ENCODE measurements at regions not wholly inside any gene's neighbourhood (a gene's known extent, or its start where the extent isn't known, plus 50 kb on each side); places are given as distances from the start of the nearest gene placed in this dataset.

DNA sequence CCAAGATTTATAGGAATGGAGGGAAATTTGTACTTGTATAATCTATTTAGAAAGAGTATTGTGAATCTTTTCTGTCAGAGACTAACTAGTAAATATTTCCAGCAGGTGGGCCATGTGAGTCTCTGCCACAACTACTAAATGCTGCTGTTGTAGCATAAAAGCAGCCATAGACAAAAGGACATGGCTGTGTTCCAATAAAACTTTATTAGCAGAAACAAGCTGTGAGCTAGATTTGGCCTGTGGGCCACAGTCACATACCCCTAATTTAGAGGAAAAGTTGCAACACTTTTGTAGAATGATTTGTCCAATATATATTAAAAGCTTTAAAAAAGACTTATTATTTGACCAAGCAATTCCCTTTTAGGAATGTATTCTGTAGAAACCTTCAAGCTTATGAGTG is 207.2 kb downstream of the LMBRD1 start:
- H3K36me3 Mint-ChIP-seq (ENCODE audit: insufficient read depth, unreplicated experiment) = no peaks in the 10 kb centered on the region
- no peaks in the 10 kb centered on the region for H3K4me1 Mint-ChIP-seq (ENCODE audit: insufficient read depth, unreplicated experiment)
- H3K4me3 Mint-ChIP-seq (ENCODE audit: unreplicated experiment) = no peak overlapping the region
- H3K27ac Mint-ChIP-seq (ENCODE audit: low read depth, unreplicated experiment) = no peak overlapping the region
- no peak for DNase-seq (ENCODE audit: unreplicated experiment)
- ChIA-PET POLR2A (interaction anchor here (0.6 kb wide), 1 partner anchor 14 kb away, joined by 3 read pairs; no protein-coding TSS in a partner anchor), CTCF (no interaction called here)
- no peaks in the 10 kb centered on the region for H3K9me3 Mint-ChIP-seq (ENCODE audit: unreplicated experiment)
- BruUV-seq (replicated peaks) = no TSS peak
- intact Hi-C loops (cut with micrococcal nuclease) = no loop called here
- peaks cover 76% of the 10 kb centered on the region for H3K27me3 Mint-ChIP-seq (ENCODE audit: insufficient read depth, unreplicated experiment)
- TF ChIP-seq, protein P1, sequence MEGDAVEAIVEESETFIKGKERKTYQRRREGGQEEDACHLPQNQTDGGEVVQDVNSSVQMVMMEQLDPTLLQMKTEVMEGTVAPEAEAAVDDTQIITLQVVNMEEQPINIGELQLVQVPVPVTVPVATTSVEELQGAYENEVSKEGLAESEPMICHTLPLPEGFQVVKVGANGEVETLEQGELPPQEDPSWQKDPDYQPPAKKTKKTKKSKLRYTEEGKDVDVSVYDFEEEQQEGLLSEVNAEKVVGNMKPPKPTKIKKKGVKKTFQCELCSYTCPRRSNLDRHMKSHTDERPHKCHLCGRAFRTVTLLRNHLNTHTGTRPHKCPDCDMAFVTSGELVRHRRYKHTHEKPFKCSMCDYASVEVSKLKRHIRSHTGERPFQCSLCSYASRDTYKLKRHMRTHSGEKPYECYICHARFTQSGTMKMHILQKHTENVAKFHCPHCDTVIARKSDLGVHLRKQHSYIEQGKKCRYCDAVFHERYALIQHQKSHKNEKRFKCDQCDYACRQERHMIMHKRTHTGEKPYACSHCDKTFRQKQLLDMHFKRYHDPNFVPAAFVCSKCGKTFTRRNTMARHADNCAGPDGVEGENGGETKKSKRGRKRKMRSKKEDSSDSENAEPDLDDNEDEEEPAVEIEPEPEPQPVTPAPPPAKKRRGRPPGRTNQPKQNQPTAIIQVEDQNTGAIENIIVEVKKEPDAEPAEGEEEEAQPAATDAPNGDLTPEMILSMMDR (IDR thresholded peaks at IDR 0.05; ENCODE audit: unreplicated experiment) = no peak

DNA sequence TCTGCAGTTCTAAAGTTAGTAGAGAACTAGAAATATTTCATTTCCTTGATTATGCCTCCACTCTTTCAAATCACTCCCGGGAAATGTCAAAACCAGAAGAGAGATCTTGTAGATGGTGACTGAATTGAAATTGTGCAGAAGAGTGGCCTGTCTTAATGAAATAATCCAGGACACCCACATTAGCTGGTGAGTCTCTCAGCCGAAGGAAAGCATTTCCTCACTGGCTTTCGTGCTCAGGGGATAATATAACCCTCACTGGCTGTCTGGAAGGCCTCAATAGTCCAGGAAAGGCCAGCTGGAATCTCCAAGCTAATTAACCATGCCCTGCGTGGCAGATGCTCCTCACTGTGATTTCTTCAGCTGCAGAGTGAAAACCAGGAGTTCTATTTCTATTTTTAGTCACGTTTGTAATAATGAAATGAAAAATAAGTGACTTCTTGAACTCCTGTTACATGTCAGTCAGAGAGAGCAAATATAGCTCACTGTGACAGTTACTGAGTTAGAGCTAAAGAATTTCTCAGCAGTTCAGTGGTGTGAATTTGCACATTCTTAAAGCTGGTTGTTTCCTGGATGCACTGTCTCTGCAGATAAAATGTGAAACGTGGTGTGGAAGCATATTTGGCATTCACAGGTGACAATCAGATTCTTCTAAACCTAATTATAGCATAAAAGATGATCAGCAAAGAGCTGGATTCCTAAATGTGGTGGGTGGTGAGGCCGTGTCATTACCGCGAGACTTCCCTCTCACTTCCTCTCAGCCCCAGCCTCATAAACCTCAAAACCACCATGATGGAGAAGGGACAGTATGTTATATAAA is 211.7 kb downstream of the LMBRD1 start:
- intact Hi-C loops (cut with micrococcal nuclease) = no loop called here
- H3K4me3 Mint-ChIP-seq (ENCODE audit: unreplicated experiment) = no peak overlapping the region
- no peaks in the 10 kb centered on the region for H3K36me3 Mint-ChIP-seq (ENCODE audit: insufficient read depth, unreplicated experiment)
- BruUV-seq (replicated peaks) = no TSS peak
- ChIA-PET POLR2A (no interaction called here), CTCF (no interaction called here)
- no peak for DNase-seq (ENCODE audit: unreplicated experiment)
- H3K27me3 Mint-ChIP-seq (ENCODE audit: insufficient read depth, unreplicated experiment) = peaks cover 82% of the 10 kb centered on the region
- TF ChIP-seq, protein P1 (IDR thresholded peaks at IDR 0.05; ENCODE audit: unreplicated experiment) = no peak
- H3K27ac Mint-ChIP-seq (ENCODE audit: low read depth, unreplicated experiment) = no peak overlapping the region
- H3K4me1 Mint-ChIP-seq (ENCODE audit: insufficient read depth, unreplicated experiment) = no peaks in the 10 kb centered on the region
- no peaks in the 10 kb centered on the region for H3K9me3 Mint-ChIP-seq (ENCODE audit: unreplicated experiment)

DNA sequence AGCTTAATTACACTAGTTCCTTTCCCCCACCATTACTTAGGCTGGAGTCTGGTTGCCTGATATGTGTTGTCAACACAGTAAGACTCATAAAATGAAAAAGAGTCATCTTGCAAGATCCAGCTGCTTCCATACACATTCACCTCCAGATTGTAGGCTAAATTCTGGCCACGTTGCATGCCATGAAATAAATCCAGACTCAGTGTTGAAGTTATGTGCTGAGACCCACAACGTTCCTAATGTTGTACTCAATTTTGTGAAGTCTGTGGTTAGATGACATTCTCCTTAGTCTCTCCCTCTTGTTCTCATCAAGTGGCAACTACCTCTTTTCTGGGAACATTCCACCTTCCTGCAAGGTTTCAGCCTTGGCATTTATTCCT is 212.3 kb downstream of the LMBRD1 start:
- no peaks in the 10 kb centered on the region for H3K4me1 Mint-ChIP-seq (ENCODE audit: insufficient read depth, unreplicated experiment)
- POLR2A ChIA-PET = no interaction called here
- TF ChIP-seq, protein P1 (IDR thresholded peaks at IDR 0.05; ENCODE audit: unreplicated experiment) = no peak
- no peak for DNase-seq (ENCODE audit: unreplicated experiment)
- CTCF ChIA-PET = no interaction called here
- BruUV-seq (replicated peaks) = no TSS peak
- H3K27ac Mint-ChIP-seq (ENCODE audit: low read depth, unreplicated experiment) = no peak overlapping the region
- H3K27me3 Mint-ChIP-seq (ENCODE audit: insufficient read depth, unreplicated experiment) = peaks cover 84% of the 10 kb centered on the region
- H3K4me3 Mint-ChIP-seq (ENCODE audit: unreplicated experiment) = no peak overlapping the region
- no peaks in the 10 kb centered on the region for H3K36me3 Mint-ChIP-seq (ENCODE audit: insufficient read depth, unreplicated experiment)
- H3K9me3 Mint-ChIP-seq (ENCODE audit: unreplicated experiment) = no peaks in the 10 kb centered on the region
- intact Hi-C loops (cut with micrococcal nuclease) = no loop called here

DNA sequence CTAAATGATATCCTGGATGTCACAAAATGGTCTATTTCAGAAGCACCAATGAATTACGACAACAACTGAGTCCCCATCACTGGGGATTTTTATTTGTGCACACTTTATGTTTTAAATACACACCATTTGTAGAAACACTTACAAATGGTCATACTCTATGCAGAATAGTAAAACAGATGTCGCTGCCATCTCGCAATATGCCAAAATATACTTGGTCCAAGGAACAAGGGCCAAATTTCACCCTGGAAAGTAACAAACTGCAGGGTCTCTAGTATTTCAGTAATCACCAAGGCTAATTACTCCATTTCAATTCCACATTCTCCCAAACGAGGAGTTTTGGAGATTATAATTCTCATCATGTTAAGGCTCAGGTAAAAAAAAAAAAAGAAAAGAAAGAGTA is 215.2 kb downstream of the LMBRD1 start:
- Mint-ChIP-seq H3K4me3 (ENCODE audit: unreplicated experiment) (no peak overlapping the region), H3K36me3 (ENCODE audit: insufficient read depth, unreplicated experiment) (no peaks in the 10 kb centered on the region), H3K4me1 (ENCODE audit: insufficient read depth, unreplicated experiment) (no peaks in the 10 kb centered on the region), H3K27ac (ENCODE audit: low read depth, unreplicated experiment) (no peak overlapping the region), H3K27me3 (ENCODE audit: insufficient read depth, unreplicated experiment) (peaks cover 90% of the 10 kb centered on the region), H3K9me3 (ENCODE audit: unreplicated experiment) (no peaks in the 10 kb centered on the region)
- no peak for DNase-seq (ENCODE audit: unreplicated experiment)
- CTCF ChIA-PET = no interaction called here
- no TSS peak for BruUV-seq (replicated peaks)
- intact Hi-C loops (cut with micrococcal nuclease) = no loop called here
- POLR2A ChIA-PET = no interaction called here
- TF ChIP-seq, protein P1 (IDR thresholded peaks at IDR 0.05; ENCODE audit: unreplicated experiment) = no peak

Data from MCF 10A (cell line).